MCF 10A (cell line): ENCODE measurements at regions not wholly inside any gene's neighbourhood (a gene's known extent, or its start where the extent isn't known, plus 50 kb on each side); places are given as distances from the start of the nearest gene placed in this dataset.

Experiments
- BruUV-seq: library from RNA; stranded (reverse); fragments of 400-500 nt; replicated peaks from 2 replicates; lab custom pipeline; 2021; lab: Mats Ljungman, UMichigan
- CTCF ChIA-PET: fragments of 300-600 bp; sonication (Branson Sonifier 250); formaldehyde crosslinking; extraction: SDS; loops from one replicate; lab custom pipeline; 2021; ENCODE audit warnings: antibody characterized with exemption, inconsistent platforms; lab: Yijun Ruan, JAX
- POLR2A ChIA-PET: fragments of 300-600, 350-650 bp; sonication (Branson Sonifier 250); formaldehyde crosslinking; extraction: SDS; loops from one replicate; lab custom pipeline; 2020; ENCODE audit warnings: antibody characterized with exemption, inconsistent platforms; lab: Yijun Ruan, JAX
- DNase-seq: peaks from one replicate; pipeline ENCODE4 v3.0.0-alpha.2; 2018; ENCODE audit not compliant: unreplicated experiment
- H3K27ac Mint-ChIP-seq: one replicate; pipeline ENCODE4 v1.8.0; 2022; ENCODE audit warnings: mild to moderate bottlenecking, low read depth, mixed read lengths; ENCODE audit not compliant: unreplicated experiment
- H3K27me3 Mint-ChIP-seq: one replicate; pipeline ENCODE4 v1.8.0; 2022; ENCODE audit warnings: mixed read lengths; ENCODE audit not compliant: insufficient read depth, unreplicated experiment
- H3K36me3 Mint-ChIP-seq: one replicate; pipeline ENCODE4 v1.8.0; 2022; ENCODE audit warnings: mild to moderate bottlenecking, moderate library complexity, mixed read lengths; ENCODE audit not compliant: insufficient read depth, unreplicated experiment
- H3K4me1 Mint-ChIP-seq: one replicate; pipeline ENCODE4 v1.8.0; 2022; ENCODE audit warnings: mixed read lengths; ENCODE audit not compliant: insufficient read depth, unreplicated experiment
- H3K4me3 Mint-ChIP-seq: one replicate; pipeline ENCODE4 v1.8.0; 2022; ENCODE audit warnings: mild to moderate bottlenecking, moderate library complexity, mixed read lengths; ENCODE audit not compliant: unreplicated experiment
- H3K9me3 Mint-ChIP-seq: one replicate; pipeline ENCODE4 v1.8.0; 2022; ENCODE audit warnings: mixed read lengths; ENCODE audit not compliant: unreplicated experiment
- CTCF ChIP-seq: fragments of 200-600 bp; IDR thresholded peaks from one replicate; pipeline ENCODE4 v1.8.0; 2022; ENCODE audit warnings: antibody characterized with exemption, mild to moderate bottlenecking; ENCODE audit not compliant: unreplicated experiment
- intact Hi-C: fragments of 100-400 bp; cut with micrococcal nuclease; formaldehyde crosslinking; loops from 2 replicates; pipeline ENCODE4 v1.14.1; 2022

DNA sequence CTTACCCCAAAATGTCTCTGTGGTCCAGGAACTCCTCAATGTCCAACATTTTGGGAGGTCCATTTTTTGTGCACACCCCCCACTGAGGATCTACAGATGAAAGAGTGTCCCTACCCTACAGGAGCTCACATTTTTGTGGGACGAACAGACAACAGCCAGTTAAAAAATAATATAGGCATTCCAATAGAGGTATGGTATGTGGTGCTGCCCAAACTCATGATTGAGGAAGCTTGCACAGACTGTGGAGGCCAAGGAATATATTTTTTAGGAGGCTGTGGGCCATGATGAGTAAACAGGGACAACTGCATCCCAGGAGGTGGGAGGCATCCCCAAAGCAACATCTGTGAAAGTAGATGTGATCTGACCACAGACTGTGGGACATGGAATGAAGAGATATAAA, 181.0 kb upstream of the HCCS start:
- no peak for TF ChIP-seq CTCF
- Mint-ChIP-seq H3K9me3 (peaks cover 9% of the 10 kb centered on the region), H3K4me1 (no peaks in the 10 kb centered on the region), H3K27ac (no peak overlapping the region), H3K4me3 (no peak overlapping the region), H3K36me3 (no peaks in the 10 kb centered on the region), H3K27me3 (peaks cover 5% of the 10 kb centered on the region)
- POLR2A ChIA-PET = no interaction called here
- intact Hi-C loops = no loop called here
- BruUV-seq = no TSS peak
- CTCF ChIA-PET = interaction anchor here (0.7 kb wide), 1 partner anchor 995 kb away, joined by 4 read pairs; no protein-coding TSS in a partner anchor
- DNase-seq = no peak

DNA sequence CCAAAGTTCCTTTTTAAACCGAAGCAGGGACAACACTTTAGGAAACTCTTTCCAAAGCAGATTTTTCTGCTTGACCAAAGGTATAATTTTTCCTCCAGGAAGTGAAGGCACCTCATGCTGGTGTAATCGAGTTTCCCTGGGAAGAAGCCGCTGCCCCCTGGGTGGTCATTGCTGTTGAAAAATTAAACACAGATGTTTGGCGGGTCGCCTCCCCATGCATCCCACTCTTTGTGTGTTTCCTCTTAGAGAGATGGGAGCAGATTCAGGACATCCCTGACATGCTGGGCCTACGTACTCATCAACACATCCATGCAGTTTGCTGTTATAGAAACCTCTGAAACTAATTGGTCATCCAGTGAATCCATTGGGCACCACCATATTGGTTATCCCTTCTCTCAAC, 179.2 kb upstream of the HCCS start:
- TF ChIP-seq CTCF = no peak
- H3K4me3 Mint-ChIP-seq = no peak overlapping the region
- H3K27me3 Mint-ChIP-seq = peaks cover 11% of the 10 kb centered on the region
- no peak overlapping the region for H3K27ac Mint-ChIP-seq
- H3K9me3 Mint-ChIP-seq = peaks cover 9% of the 10 kb centered on the region
- BruUV-seq = no TSS peak
- no peak for DNase-seq
- intact Hi-C loops = no loop called here
- H3K36me3 Mint-ChIP-seq = no peaks in the 10 kb centered on the region
- H3K4me1 Mint-ChIP-seq = no peaks in the 10 kb centered on the region
- ChIA-PET CTCF (no interaction called here), POLR2A (interaction anchor here (1.4 kb wide), 1 partner anchor 12 kb away, joined by 3 read pairs; no protein-coding TSS in a partner anchor)

DNA sequence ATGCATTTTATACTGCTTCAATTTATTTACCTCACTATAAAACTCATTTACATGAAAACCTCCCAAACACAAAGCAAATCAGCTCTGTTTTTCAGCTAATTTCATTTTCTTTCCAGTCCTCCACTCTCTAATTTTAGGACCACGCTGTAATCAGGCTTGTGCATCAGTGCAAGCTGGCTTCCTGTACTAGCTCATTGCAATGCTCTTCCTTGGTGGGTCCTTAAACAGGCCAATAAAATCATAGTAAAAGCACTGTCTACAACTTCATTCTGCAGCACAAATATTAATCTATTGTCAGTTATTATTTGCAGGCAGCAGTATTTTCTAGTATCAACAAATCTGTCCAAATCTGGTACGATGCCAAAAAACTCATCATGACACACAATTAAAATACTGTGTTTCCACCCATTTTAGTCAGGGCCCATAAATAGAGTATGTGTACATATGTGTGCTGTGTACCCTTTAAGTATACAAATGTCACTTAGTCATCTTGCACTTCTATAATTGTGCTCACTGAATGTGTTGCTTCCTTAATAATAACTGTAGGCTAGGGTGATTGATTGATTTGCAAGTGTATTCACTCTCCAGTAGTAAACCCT, 178.2 kb upstream of the HCCS start:
- CTCF ChIA-PET = no interaction called here
- TF ChIP-seq CTCF = no peak
- intact Hi-C loops = no loop called here
- DNase-seq = peak; percentile 14
- Mint-ChIP-seq H3K9me3 (peaks cover 8% of the 10 kb centered on the region), H3K36me3 (peaks cover 2% of the 10 kb centered on the region), H3K4me3 (no peak overlapping the region), H3K4me1 (peaks cover 2% of the 10 kb centered on the region), H3K27ac (no peak overlapping the region), H3K27me3 (peaks cover 11% of the 10 kb centered on the region)
- POLR2A ChIA-PET = interaction anchor here (1.0 to 1.4 kb wide), 2 partner anchors 8 to 11 kb away, joined by 3 read pairs; no protein-coding TSS in a partner anchor
- BruUV-seq = no TSS peak

DNA sequence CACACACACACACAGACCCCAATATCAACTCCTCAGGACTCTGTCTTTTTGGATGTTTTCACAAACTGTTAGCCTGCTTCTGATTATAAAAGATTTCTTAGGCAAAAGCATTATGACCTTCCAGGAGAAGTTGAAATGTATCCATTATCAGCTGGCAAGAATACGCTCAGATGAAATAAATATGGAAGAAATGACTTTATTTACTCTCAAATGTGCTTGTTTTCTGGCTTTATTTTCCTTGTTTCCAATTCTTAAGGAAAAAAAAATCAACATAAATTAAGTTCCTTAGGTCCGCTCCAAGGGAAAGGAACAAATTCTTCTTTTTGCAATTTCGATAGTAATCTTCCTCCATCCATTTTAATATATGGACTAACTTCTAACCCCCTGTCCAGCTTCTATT, 175.6 kb upstream of the HCCS start:
- H3K27ac Mint-ChIP-seq = no peak overlapping the region
- peaks cover 11% of the 10 kb centered on the region for H3K27me3 Mint-ChIP-seq
- intact Hi-C loops = no loop called here
- TF ChIP-seq CTCF = no peak
- ChIA-PET POLR2A (no interaction called here), CTCF (no interaction called here)
- no peak for DNase-seq
- H3K4me3 Mint-ChIP-seq = no peak overlapping the region
- peaks cover 24% of the 10 kb centered on the region for H3K4me1 Mint-ChIP-seq
- no TSS peak for BruUV-seq
- no peaks in the 10 kb centered on the region for H3K9me3 Mint-ChIP-seq
- H3K36me3 Mint-ChIP-seq = peaks cover 7% of the 10 kb centered on the region
